Cardiac muscle cell (in vitro differentiated cells and primary cell): ENCODE measurements at regions not wholly inside any gene's neighbourhood (a gene's known extent, or its start where the extent isn't known, plus 50 kb on each side); places are given as distances from the start of the nearest gene placed in this dataset.

Source experiments
- DNase-seq, 2 donors: peaks; one replicate each; pipeline versions ENCODE4 v3.0.0 to v3.0.0-alpha.2; 2010 to 2017; ENCODE audit warnings: low read depth in 1 of 2, low spot score in 1 of 2
- H3K27ac ChIP-seq: fragments of 200-600 bp; sonication (generic); 2 replicates; pipeline ENCODE4 v1.5.1; 2016
- H3K27me3 ChIP-seq: fragments of 200-600 bp; sonication (generic); 2 replicates; pipeline ENCODE4 v1.6.0; 2016; ENCODE audit warnings: control low read depth
- H3K36me3 ChIP-seq: fragments of 200-600 bp; sonication (generic); 2 replicates; pipeline ENCODE4 v1.5.1; 2016; ENCODE audit warnings: control low read depth
- H3K4me1 ChIP-seq: fragments of 200-600 bp; sonication (generic); 2 replicates; pipeline ENCODE4 v1.8.1; 2017; ENCODE audit warnings: low read depth, mild to moderate bottlenecking, mixed run types
- H3K4me3 ChIP-seq: fragments of 200-600 bp; sonication (generic); 2 replicates; pipeline ENCODE4 v1.5.1; 2016; ENCODE audit warnings: mild to moderate bottlenecking
- H3K9me3 ChIP-seq: fragments of 200-600 bp; sonication (generic); 2 replicates; pipeline ENCODE4 v1.5.1; 2017; ENCODE audit warnings: low read depth, mild to moderate bottlenecking, control low read depth
- CTCF ChIP-seq: IDR thresholded peaks from 2 replicates; pipeline ENCODE4 v1.5.1; 2012; ENCODE audit warnings: low read depth, mild to moderate bottlenecking, low read length

GRCh38 chr2:153770359-153770991 is 101.2 kb upstream of the GALNT13 start:
- no peak for TF ChIP-seq CTCF
- no peak for DNase-seq
- no peaks in the 10 kb centered on the region for H3K27me3 ChIP-seq

GRCh38 chr2:153780241-153780640 is 91.5 kb upstream of the GALNT13 start:
- Histone ChIP-seq H3K9me3 (no peaks in the 10 kb centered on the region), H3K36me3 (no peaks in the 10 kb centered on the region), H3K27me3 (no peaks in the 10 kb centered on the region), H3K4me3 (no peak overlapping the region), H3K4me1 (no peaks in the 10 kb centered on the region), H3K27ac (no peak overlapping the region)
- no peak for DNase-seq
- TF ChIP-seq CTCF = no peak

More at GRCh38 chr2:153770359-153770991, 101.2 kb upstream of the GALNT13 start:
- H3K4me3 ChIP-seq = no peak overlapping the region
- no peak overlapping the region for H3K27ac ChIP-seq
- H3K9me3 ChIP-seq = no peaks in the 10 kb centered on the region
- no peaks in the 10 kb centered on the region for H3K36me3 ChIP-seq
- H3K4me1 ChIP-seq = no peaks in the 10 kb centered on the region

GRCh38 chr2:153786016-153786415 is 85.7 kb upstream of the GALNT13 start:
- no peaks in the 10 kb centered on the region for H3K27me3 ChIP-seq
- no peak overlapping the region for H3K27ac ChIP-seq
- TF ChIP-seq CTCF = no peak
- H3K36me3 ChIP-seq = no peaks in the 10 kb centered on the region
- no peak overlapping the region for H3K4me3 ChIP-seq
- DNase-seq = no peak
- H3K4me1 ChIP-seq = no peaks in the 10 kb centered on the region
- H3K9me3 ChIP-seq = no peaks in the 10 kb centered on the region

GRCh38 chr2:153787612-153788011 is 84.1 kb upstream of the GALNT13 start:
- no peak for DNase-seq
- TF ChIP-seq CTCF = no peak
- H3K36me3 ChIP-seq = no peaks in the 10 kb centered on the region

GRCh38 chr2:153802671-153803070 is 69.1 kb upstream of the GALNT13 start:
- no peaks in the 10 kb centered on the region for H3K9me3 ChIP-seq
- no peaks in the 10 kb centered on the region for H3K4me1 ChIP-seq
- no peak for DNase-seq
- no peak overlapping the region for H3K4me3 ChIP-seq
- TF ChIP-seq CTCF = no peak
- no peak overlapping the region for H3K27ac ChIP-seq
- no peaks in the 10 kb centered on the region for H3K36me3 ChIP-seq
- no peaks in the 10 kb centered on the region for H3K27me3 ChIP-seq

More at GRCh38 chr2:153787612-153788011, 84.1 kb upstream of the GALNT13 start:
- H3K27me3 ChIP-seq = no peaks in the 10 kb centered on the region
- H3K9me3 ChIP-seq = no peaks in the 10 kb centered on the region
- no peak overlapping the region for H3K27ac ChIP-seq
- H3K4me1 ChIP-seq = no peaks in the 10 kb centered on the region
- no peak overlapping the region for H3K4me3 ChIP-seq
